ENCODE measurements at regions not wholly inside any gene's neighbourhood (a gene's known extent, or its start where the extent isn't known, plus 50 kb on each side); places are given as distances from the start of the nearest gene placed in this dataset.

- H3K27me3 Mint-ChIP-seq, result peaks cover 9% of the 10 kb centered on the region
- DNase-seq (no peak), ATAC-seq (no peak)
- no peaks in the 10 kb centered on the region for H3K9me3 Mint-ChIP-seq (ENCODE audit: low read depth)
- H3K27ac Mint-ChIP-seq, result no peak overlapping the region
- peaks cover 2% of the 10 kb centered on the region for H3K4me1 Mint-ChIP-seq
- no peaks in the 10 kb centered on the region for H3K36me3 Mint-ChIP-seq
- no peak overlapping the region for H3K4me3 Mint-ChIP-seq
- CTCF ChIA-PET, result interaction anchor here (1.2 kb wide), 1 partner anchor 169 kb away, joined by 3 read pairs; no protein-coding TSS in a partner anchor
Observed at GRCh38 chr2:128524183-128524582, 205.5 kb upstream of the HS6ST1 start.

- H3K4me1 Mint-ChIP-seq, result peaks cover under 1% of the 10 kb centered on the region
- peaks cover 9% of the 10 kb centered on the region for H3K27me3 Mint-ChIP-seq
- ATAC-seq (no peak), DNase-seq (no peak)
- no peaks in the 10 kb centered on the region for H3K9me3 Mint-ChIP-seq (ENCODE audit: low read depth)
- H3K36me3 Mint-ChIP-seq, result no peaks in the 10 kb centered on the region
- H3K27ac Mint-ChIP-seq, result no peak overlapping the region
- no peak overlapping the region for H3K4me3 Mint-ChIP-seq
- CTCF ChIA-PET, result no interaction called here
Observed at GRCh38 chr2:128525653-128526052, 207.0 kb upstream of the HS6ST1 start.

GRCh38 chr2:128526455-128526976 is 207.8 kb upstream of the HS6ST1 start:
- CTCF ChIA-PET, result no interaction called here
- H3K36me3 Mint-ChIP-seq, result no peaks in the 10 kb centered on the region
- peaks cover 2% of the 10 kb centered on the region for H3K4me1 Mint-ChIP-seq
- no peaks in the 10 kb centered on the region for H3K9me3 Mint-ChIP-seq (ENCODE audit: low read depth)
- H3K27me3 Mint-ChIP-seq, result peaks cover 9% of the 10 kb centered on the region
- no peak overlapping the region for H3K27ac Mint-ChIP-seq
- H3K4me3 Mint-ChIP-seq, result no peak overlapping the region
- DNase-seq (no peak), ATAC-seq (no peak)

- Mint-ChIP-seq H3K4me1 (peaks cover 4% of the 10 kb centered on the region), H3K27ac (no peak overlapping the region), H3K27me3 (peaks cover 9% of the 10 kb centered on the region), H3K9me3 (ENCODE audit: low read depth) (no peaks in the 10 kb centered on the region), H3K36me3 (no peaks in the 10 kb centered on the region), H3K4me3 (no peak overlapping the region)
- ATAC-seq (no peak), DNase-seq (no peak)
- CTCF ChIA-PET, result no interaction called here
Observed at GRCh38 chr2:128528133-128528532, 209.5 kb upstream of the HS6ST1 start.

GRCh38 chr2:128530025-128530573 is 211.4 kb upstream of the HS6ST1 start:
- CTCF ChIA-PET, result no interaction called here
- peaks cover 4% of the 10 kb centered on the region for H3K4me1 Mint-ChIP-seq
- H3K27ac Mint-ChIP-seq, result no peak overlapping the region
- H3K9me3 Mint-ChIP-seq (ENCODE audit: low read depth), result no peaks in the 10 kb centered on the region
- H3K36me3 Mint-ChIP-seq, result no peaks in the 10 kb centered on the region
- H3K4me3 Mint-ChIP-seq, result no peak overlapping the region
- ATAC-seq (no peak), DNase-seq (no peak)
- peaks cover 2% of the 10 kb centered on the region for H3K27me3 Mint-ChIP-seq

- no peak for DNase-seq
- Mint-ChIP-seq H3K4me3 (no peak overlapping the region), H3K27me3 (peaks cover 2% of the 10 kb centered on the region), H3K9me3 (ENCODE audit: low read depth) (no peaks in the 10 kb centered on the region), H3K36me3 (no peaks in the 10 kb centered on the region), H3K4me1 (peaks cover 4% of the 10 kb centered on the region), H3K27ac (no peak overlapping the region)
- no peak for ATAC-seq
- CTCF ChIA-PET, result no interaction called here
Observed at GRCh38 chr2:128531856-128532255, 213.2 kb upstream of the HS6ST1 start.

GRCh38 chr2:128533101-128533500 is 214.4 kb upstream of the HS6ST1 start:
- Mint-ChIP-seq H3K27me3 (peaks cover 2% of the 10 kb centered on the region), H3K4me1 (peaks cover 4% of the 10 kb centered on the region), H3K27ac (no peak overlapping the region), H3K36me3 (no peaks in the 10 kb centered on the region), H3K4me3 (no peak overlapping the region), H3K9me3 (ENCODE audit: low read depth) (no peaks in the 10 kb centered on the region)
- no peak for DNase-seq
- CTCF ChIA-PET, result no interaction called here
- no peak for ATAC-seq

GRCh38 chr2:128534688-128535392 is 216.2 kb upstream of the HS6ST1 start:
- DNase-seq (no peak), ATAC-seq (no peak)
- CTCF ChIA-PET, result no interaction called here
- Mint-ChIP-seq H3K4me3 (no peak overlapping the region), H3K4me1 (peaks cover 4% of the 10 kb centered on the region), H3K27ac (no peak overlapping the region), H3K27me3 (peaks cover 2% of the 10 kb centered on the region), H3K36me3 (no peaks in the 10 kb centered on the region), H3K9me3 (ENCODE audit: low read depth) (no peaks in the 10 kb centered on the region)

- Mint-ChIP-seq H3K36me3 (no peaks in the 10 kb centered on the region), H3K9me3 (ENCODE audit: low read depth) (no peaks in the 10 kb centered on the region), H3K27me3 (peaks cover 2% of the 10 kb centered on the region), H3K4me3 (no peak overlapping the region), H3K4me1 (peaks cover 3% of the 10 kb centered on the region), H3K27ac (no peak overlapping the region)
- no peak for DNase-seq
- no peak for ATAC-seq
- CTCF ChIA-PET, result no interaction called here
Observed at GRCh38 chr2:128535953-128536352, 217.3 kb upstream of the HS6ST1 start.

- Mint-ChIP-seq H3K27ac (no peak overlapping the region), H3K9me3 (ENCODE audit: low read depth) (no peaks in the 10 kb centered on the region), H3K36me3 (no peaks in the 10 kb centered on the region), H3K4me3 (no peak overlapping the region), H3K4me1 (no peaks in the 10 kb centered on the region), H3K27me3 (peaks cover 2% of the 10 kb centered on the region)
- CTCF ChIA-PET, result no interaction called here
- no peak for DNase-seq
- no peak for ATAC-seq
Observed at GRCh38 chr2:128536925-128537620, 218.4 kb upstream of the HS6ST1 start.

GRCh38 chr2:128537646-128538045 is 219.0 kb upstream of the HS6ST1 start:
- Mint-ChIP-seq H3K36me3 (no peaks in the 10 kb centered on the region), H3K4me1 (no peaks in the 10 kb centered on the region), H3K9me3 (ENCODE audit: low read depth) (no peaks in the 10 kb centered on the region), H3K27me3 (peaks cover 2% of the 10 kb centered on the region), H3K27ac (no peak overlapping the region), H3K4me3 (no peak overlapping the region)
- CTCF ChIA-PET, result no interaction called here
- DNase-seq (no peak), ATAC-seq (no peak)

GRCh38 chr2:128538396-128538795 is 219.7 kb upstream of the HS6ST1 start:
- no peak overlapping the region for H3K27ac Mint-ChIP-seq
- no peak for DNase-seq
- no peak overlapping the region for H3K4me3 Mint-ChIP-seq
- ATAC-seq, result no peak
- no peaks in the 10 kb centered on the region for H3K4me1 Mint-ChIP-seq
- H3K27me3 Mint-ChIP-seq, result peaks cover 2% of the 10 kb centered on the region
- CTCF ChIA-PET, result no interaction called here
- H3K9me3 Mint-ChIP-seq (ENCODE audit: low read depth), result no peaks in the 10 kb centered on the region
- no peaks in the 10 kb centered on the region for H3K36me3 Mint-ChIP-seq

- CTCF ChIA-PET, result no interaction called here
- no peaks in the 10 kb centered on the region for H3K9me3 Mint-ChIP-seq (ENCODE audit: low read depth)
- no peaks in the 10 kb centered on the region for H3K4me1 Mint-ChIP-seq
- no peak overlapping the region for H3K4me3 Mint-ChIP-seq
- H3K27ac Mint-ChIP-seq, result no peak overlapping the region
- DNase-seq (no peak), ATAC-seq (no peak)
- no peaks in the 10 kb centered on the region for H3K27me3 Mint-ChIP-seq
- no peaks in the 10 kb centered on the region for H3K36me3 Mint-ChIP-seq
Observed at GRCh38 chr2:128540670-128541069, 222.0 kb upstream of the HS6ST1 start.

GRCh38 chr2:128541448-128541847 is 222.8 kb upstream of the HS6ST1 start:
- Mint-ChIP-seq H3K27ac (no peak overlapping the region), H3K9me3 (ENCODE audit: low read depth) (no peaks in the 10 kb centered on the region), H3K36me3 (no peaks in the 10 kb centered on the region), H3K27me3 (no peaks in the 10 kb centered on the region), H3K4me3 (no peak overlapping the region), H3K4me1 (no peaks in the 10 kb centered on the region)
- DNase-seq (no peak), ATAC-seq (no peak)
- CTCF ChIA-PET, result interaction anchor here (0.6 kb wide), 1 partner anchor 9 kb away, joined by 4 read pairs; no protein-coding TSS in a partner anchor

Data from activated CD8-positive, alpha-beta memory T cell treated with anti-CD3 and anti-CD28 coated beads, Interleukin-2, amount 10 ng/mL, durations not matched to agents 7 days and 5 days (primary cell).